Hepatocyte (in vitro differentiated cells): ENCODE measurements at regions not wholly inside any gene's neighbourhood (a gene's known extent, or its start where the extent isn't known, plus 50 kb on each side); places are given as distances from the start of the nearest gene placed in this dataset.

Experiments
- DNase-seq: peaks from one replicate; pipeline ENCODE4 v3.0.0-alpha.2; 2016; ENCODE audit warnings: low spot score
- H2AFZ ChIP-seq: fragments of 200-600 bp; sonication (generic); 2 replicates; pipeline ENCODE4 v1.6.0; 2016; ENCODE audit warnings: antibody characterized with exemption, mild to moderate bottlenecking
- H3K27ac ChIP-seq: fragments of 200-600 bp; sonication (generic); 2 replicates; pipeline ENCODE4 v1.5.1; 2016; ENCODE audit warnings: mild to moderate bottlenecking
- H3K27me3 ChIP-seq: fragments of 200-600 bp; sonication (generic); 2 replicates; pipeline ENCODE4 v1.6.1; 2016
- H3K36me3 ChIP-seq: fragments of 200-600 bp; sonication (generic); replicated peaks from 2 replicates; pipeline ENCODE4 v1.5.1; 2016; ENCODE audit warnings: low read depth; ENCODE audit not compliant: insufficient read depth
- H3K4me1 ChIP-seq: fragments of 200-600 bp; sonication (generic); 2 replicates; pipeline ENCODE4 v1.5.1; 2016; ENCODE audit warnings: mild to moderate bottlenecking, moderate library complexity; ENCODE audit not compliant: insufficient read depth
- H3K4me2 ChIP-seq: fragments of 200-600 bp; sonication (generic); 2 replicates; pipeline ENCODE4 v1.6.0; 2016
- H3K4me3 ChIP-seq: fragments of 200-600 bp; sonication (generic); 2 replicates; pipeline ENCODE4 v1.5.1; 2016; ENCODE audit warnings: mild to moderate bottlenecking
- H3K79me2 ChIP-seq: fragments of 200-600 bp; sonication (generic); 2 replicates; pipeline ENCODE4 v1.6.0; 2017; ENCODE audit warnings: mild to moderate bottlenecking
- H3K9me2 ChIP-seq: fragments of 200-600 bp; sonication (generic); replicated peaks from 2 replicates; pipeline ENCODE4 v1.6.0; 2017; ENCODE audit warnings: mild to moderate bottlenecking; ENCODE audit not compliant: insufficient read depth
- H3K9me3 ChIP-seq: fragments of 200-600 bp; sonication (generic); 2 replicates; pipeline ENCODE4 v1.5.1; 2016; ENCODE audit warnings: low read depth, mild to moderate bottlenecking
- H4K20me1 ChIP-seq: fragments of 200-600 bp; sonication (generic); 2 replicates; pipeline ENCODE4 v1.6.0; 2016; ENCODE audit warnings: mild to moderate bottlenecking; ENCODE audit not compliant: insufficient read depth, poor library complexity, severe bottlenecking
- CTCF ChIP-seq: fragments of 200-600 bp; sonication (generic); IDR thresholded peaks from 2 replicates; pipeline ENCODE4 v1.5.1; 2016; ENCODE audit warnings: antibody characterized with exemption, mild to moderate bottlenecking; ENCODE audit not compliant: poor library complexity
- EZH2 ChIP-seq: fragments of 200-600 bp; sonication (generic); IDR thresholded peaks from 2 replicates; pipeline ENCODE4 v1.6.1; 2016; ENCODE audit warnings: antibody characterized with exemption, mild to moderate bottlenecking, borderline replicate concordance
- EZH2phosphoT487 ChIP-seq: fragments of 200-600 bp; sonication (generic); IDR thresholded peaks from one replicate; pipeline ENCODE4 v1.6.1; 2018; ENCODE audit warnings: antibody characterized with exemption, mild to moderate bottlenecking, low read depth, moderate library complexity; ENCODE audit not compliant: unreplicated experiment, severe bottlenecking
- WGBS: methylation state at CpG from one replicate; pipeline ENCODE4 v1.1.6; 2016; ENCODE audit warnings: low lambda C conversion rate; ENCODE audit errors: missing lambda C conversion rate; 5-methylcytosine and 5-hydroxymethylcytosine counted together

DNA sequence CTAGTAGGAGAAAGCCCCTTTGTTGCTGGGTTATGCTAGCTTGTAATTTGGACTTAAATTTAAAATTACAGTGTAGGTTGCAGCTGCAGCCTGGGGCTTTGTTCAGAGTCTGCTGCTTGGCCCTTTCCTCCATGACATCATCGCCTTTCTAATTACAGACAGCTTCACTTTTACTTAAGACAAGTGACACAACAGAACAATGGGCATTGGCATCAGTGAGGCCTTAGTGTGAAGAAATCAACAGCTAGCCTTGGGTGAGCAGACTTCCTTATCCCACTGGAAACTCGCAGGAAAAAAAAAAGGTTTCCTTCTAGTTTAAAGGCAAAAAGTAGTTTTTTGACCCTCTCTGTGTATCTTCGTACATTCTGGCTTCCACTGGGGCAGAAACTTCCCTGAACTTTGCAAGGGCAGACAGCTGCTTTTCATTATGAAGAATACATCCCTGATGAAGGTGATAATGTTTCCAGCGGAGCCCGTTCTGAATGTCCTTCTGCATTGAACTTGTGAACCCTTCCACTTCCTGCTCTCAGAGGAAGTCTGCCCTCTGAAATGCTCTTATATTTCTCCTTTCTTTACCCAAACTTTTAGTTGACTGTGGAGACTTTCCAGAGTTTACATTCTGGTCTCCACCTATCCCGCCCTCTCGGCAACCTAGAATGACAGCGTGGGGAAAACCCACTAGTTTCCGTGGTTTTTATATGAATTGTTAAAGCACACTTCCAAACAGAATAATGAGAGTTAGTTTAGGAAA is 123.2 kb upstream of the FAM9C start:
- H3K9me2 ChIP-seq = no peaks in the 10 kb centered on the region
- 56% methylated on average over 9 of the region's 9 CpGs for WGBS
- TF ChIP-seq EZH2 = no peak
- TF ChIP-seq CTCF = no peak
- TF ChIP-seq EZH2phosphoT487 = no peak
- H3K36me3 ChIP-seq = no peaks in the 10 kb centered on the region
- H3K27me3 ChIP-seq = no peaks in the 10 kb centered on the region
- peaks cover 25% of the 10 kb centered on the region for H3K4me1 ChIP-seq
- H4K20me1 ChIP-seq = no peaks in the 10 kb centered on the region
- H3K4me3 ChIP-seq = no peak overlapping the region
- peak overlapping the region; percentile 29 for H2AFZ ChIP-seq
- no peaks in the 10 kb centered on the region for H3K79me2 ChIP-seq
- H3K9me3 ChIP-seq = no peaks in the 10 kb centered on the region
- DNase-seq = peak; percentile 24
- peak overlapping the region; percentile 40 for H3K4me2 ChIP-seq
- H3K27ac ChIP-seq = peak overlapping the region; percentile 79

GRCh38 chrX:13165266-13166189 is 121.1 kb upstream of the FAM9C start:
- Histone ChIP-seq H3K4me3 (no peak overlapping the region), H3K9me3 (no peaks in the 10 kb centered on the region), H3K79me2 (no peaks in the 10 kb centered on the region), H4K20me1 (no peaks in the 10 kb centered on the region), H3K4me2 (peak overlapping the region; percentile 13), H3K27ac (peak overlapping the region; percentile 40), H2AFZ (no peak overlapping the region), H3K36me3 (no peaks in the 10 kb centered on the region), H3K9me2 (no peaks in the 10 kb centered on the region), H3K4me1 (peaks cover 30% of the 10 kb centered on the region), H3K27me3 (no peaks in the 10 kb centered on the region)
- 57% methylated on average over 6 of the region's 6 CpGs for WGBS
- TF ChIP-seq EZH2 (no peak), CTCF (no peak), EZH2phosphoT487 (no peak)
- no peak for DNase-seq

DNA sequence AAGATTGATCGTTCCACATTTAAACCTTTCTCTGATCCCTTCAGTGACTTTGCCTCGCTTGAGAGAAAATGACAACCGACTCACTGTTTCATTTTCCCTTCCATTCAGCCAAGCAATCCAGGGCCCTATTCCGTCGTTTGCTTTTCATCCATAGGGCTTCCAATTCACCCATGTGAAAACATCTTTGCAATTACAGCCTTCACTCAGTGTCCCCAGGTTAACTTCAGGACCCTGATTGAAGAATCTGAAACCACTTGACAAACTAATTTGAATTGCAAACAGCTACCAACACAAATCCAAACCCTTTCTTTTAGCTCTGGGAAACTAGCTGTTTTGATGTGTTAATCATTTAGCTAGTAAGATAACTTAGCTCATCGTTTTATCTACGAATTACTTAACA is 120.2 kb upstream of the FAM9C start:
- Histone ChIP-seq H2AFZ (peak overlapping the region; percentile 19), H3K4me2 (peak overlapping the region; percentile 49), H3K79me2 (no peaks in the 10 kb centered on the region), H3K36me3 (no peaks in the 10 kb centered on the region), H3K27me3 (no peaks in the 10 kb centered on the region), H3K4me1 (peaks cover 30% of the 10 kb centered on the region), H3K4me3 (no peak overlapping the region), H3K9me2 (no peaks in the 10 kb centered on the region), H3K27ac (peak overlapping the region; percentile 40), H3K9me3 (no peaks in the 10 kb centered on the region), H4K20me1 (no peaks in the 10 kb centered on the region)
- no peak for TF ChIP-seq EZH2phosphoT487
- no peak for TF ChIP-seq EZH2
- TF ChIP-seq CTCF = no peak
- WGBS = 27% methylated on average over 7 of the region's 7 CpGs
- no peak for DNase-seq
